ENCODE measurements at regions not wholly inside any gene's neighbourhood (a gene's known extent, or its start where the extent isn't known, plus 50 kb on each side); places are given as distances from the start of the nearest gene placed in this dataset.
A peak's percentile ranks its signal among the peaks of the same experiment; 100 is the strongest.

GRCh38 chr10:110392868-110393740 is 88.4 kb upstream of the SMNDC1 start:
- DNase-seq (ENCODE audit: low read depth) = peak; percentile 71
- no peak for TF ChIP-seq CTCF (IDR thresholded peaks at IDR 0.05; ENCODE audit: insufficient read depth, low read depth, low read length, missing control alignments)
- no peak overlapping the region for H3K4me3 ChIP-seq (ENCODE audit: low read length)

GRCh38 chr10:110393866-110394265 is 89.1 kb upstream of the SMNDC1 start:
- TF ChIP-seq CTCF (IDR thresholded peaks at IDR 0.05; ENCODE audit: insufficient read depth, low read depth, low read length, missing control alignments) = no peak
- H3K4me3 ChIP-seq (ENCODE audit: low read length) = no peak overlapping the region
- no peak for DNase-seq (ENCODE audit: low read depth)

GRCh38 chr10:110394296-110394695 is 89.6 kb upstream of the SMNDC1 start:
- DNase-seq (ENCODE audit: low read depth) = no peak
- no peak for TF ChIP-seq CTCF (IDR thresholded peaks at IDR 0.05; ENCODE audit: insufficient read depth, low read depth, low read length, missing control alignments)
- H3K4me3 ChIP-seq (ENCODE audit: low read length) = no peak overlapping the region

- H3K4me3 ChIP-seq (ENCODE audit: low read length) = no peak overlapping the region
- TF ChIP-seq CTCF (IDR thresholded peaks at IDR 0.05; ENCODE audit: insufficient read depth, low read depth, low read length, missing control alignments) = no peak
- DNase-seq (ENCODE audit: low read depth) = no peak
Observed at GRCh38 chr10:110394898-110395297, 90.2 kb upstream of the SMNDC1 start.

GRCh38 chr10:110395350-110396283 is 90.9 kb upstream of the SMNDC1 start:
- no peak for TF ChIP-seq CTCF (IDR thresholded peaks at IDR 0.05; ENCODE audit: insufficient read depth, low read depth, low read length, missing control alignments)
- DNase-seq (ENCODE audit: low read depth) = peak; percentile 47
- no peak overlapping the region for H3K4me3 ChIP-seq (ENCODE audit: low read length)

GRCh38 chr10:110396284-110396651 is 91.5 kb upstream of the SMNDC1 start:
- TF ChIP-seq CTCF (IDR thresholded peaks at IDR 0.05; ENCODE audit: insufficient read depth, low read depth, low read length, missing control alignments) = no peak
- DNase-seq (ENCODE audit: low read depth) = no peak
- H3K4me3 ChIP-seq (ENCODE audit: low read length) = no peak overlapping the region
